ENCODE measurements at regions not wholly inside any gene's neighbourhood (a gene's known extent, or its start where the extent isn't known, plus 50 kb on each side); places are given as distances from the start of the nearest gene placed in this dataset.

GRCh38 chr7:88387368-88387767 lies 80.7 kb upstream of the STEAP4 start:
- intact Hi-C loops (cut with micrococcal nuclease; ENCODE audit: unreplicated experiment) = no loop called here
- TF ChIP-seq CTCF (conservative IDR thresholded peaks at IDR 0.05; ENCODE audit: low read length) (no peak), EZH2phosphoT487 (IDR thresholded peaks at IDR 0.05; ENCODE audit: borderline replicate concordance, low read depth, low read length) (no peak)

GRCh38 chr7:88386665-88387156 lies 80.0 kb upstream of the STEAP4 start:
- no peak for TF ChIP-seq CTCF (conservative IDR thresholded peaks at IDR 0.05; ENCODE audit: low read length)
- no peak for TF ChIP-seq EZH2phosphoT487 (IDR thresholded peaks at IDR 0.05; ENCODE audit: borderline replicate concordance, low read depth, low read length)
- BruUV-seq (replicated peaks) = no TSS peak
- Histone ChIP-seq H3K4me1 (ENCODE audit: insufficient read depth, low read length, poor library complexity, severe bottlenecking) (no peaks in the 10 kb centered on the region), H3K27ac (ENCODE audit: low read depth, low read length, poor library complexity, severe bottlenecking) (no peak overlapping the region), H2AFZ (ENCODE audit: low read length) (no peak overlapping the region), H3K9me3 (ENCODE audit: low read length) (no peaks in the 10 kb centered on the region), H3K79me2 (ENCODE audit: insufficient read depth, low read depth, low read length) (no peaks in the 10 kb centered on the region), H3K4me3 (ENCODE audit: low read depth, low read length, poor library complexity, severe bottlenecking) (no peak overlapping the region), H3K36me3 (ENCODE audit: insufficient read depth, low read length) (no peaks in the 10 kb centered on the region), H3K9me2 (ENCODE audit: insufficient read depth, low read length) (no peaks in the 10 kb centered on the region), H4K20me1 (ENCODE audit: insufficient read depth, low read length) (no peaks in the 10 kb centered on the region), H3K4me2 (ENCODE audit: low read length) (no peak overlapping the region)
- ChIA-PET POLR2A (no interaction called here), CTCF (ENCODE audit: unreplicated experiment) (no interaction called here)
- no peak for DNase-seq (ENCODE audit: low spot score)
- intact Hi-C loops (cut with micrococcal nuclease; ENCODE audit: unreplicated experiment) = no loop called here

More at GRCh38 chr7:88387368-88387767, 80.7 kb upstream of the STEAP4 start:
- H3K36me3 ChIP-seq (ENCODE audit: insufficient read depth, low read length) = no peaks in the 10 kb centered on the region
- H4K20me1 ChIP-seq (ENCODE audit: insufficient read depth, low read length) = no peaks in the 10 kb centered on the region
- H3K4me3 ChIP-seq (ENCODE audit: low read depth, low read length, poor library complexity, severe bottlenecking) = no peak overlapping the region
- no peaks in the 10 kb centered on the region for H3K9me3 ChIP-seq (ENCODE audit: low read length)
- H3K9me2 ChIP-seq (ENCODE audit: insufficient read depth, low read length) = no peaks in the 10 kb centered on the region
- no peak overlapping the region for H3K27ac ChIP-seq (ENCODE audit: low read depth, low read length, poor library complexity, severe bottlenecking)
- no peaks in the 10 kb centered on the region for H3K79me2 ChIP-seq (ENCODE audit: insufficient read depth, low read depth, low read length)
- H3K4me2 ChIP-seq (ENCODE audit: low read length) = no peak overlapping the region
- ChIA-PET CTCF (ENCODE audit: unreplicated experiment) (no interaction called here), POLR2A (no interaction called here)
- no peak for DNase-seq (ENCODE audit: low spot score)
- H2AFZ ChIP-seq (ENCODE audit: low read length) = no peak overlapping the region
- no peaks in the 10 kb centered on the region for H3K4me1 ChIP-seq (ENCODE audit: insufficient read depth, low read length, poor library complexity, severe bottlenecking)
- BruUV-seq (replicated peaks) = no TSS peak

GRCh38 chr7:88377434-88377833 lies 70.7 kb upstream of the STEAP4 start:
- intact Hi-C loops (cut with micrococcal nuclease; ENCODE audit: unreplicated experiment) = no loop called here
- Histone ChIP-seq H3K9me2 (ENCODE audit: insufficient read depth, low read length) (no peaks in the 10 kb centered on the region), H3K79me2 (ENCODE audit: insufficient read depth, low read depth, low read length) (no peaks in the 10 kb centered on the region), H3K27ac (ENCODE audit: low read depth, low read length, poor library complexity, severe bottlenecking) (no peak overlapping the region), H3K9me3 (ENCODE audit: low read length) (no peaks in the 10 kb centered on the region), H3K4me3 (ENCODE audit: low read depth, low read length, poor library complexity, severe bottlenecking) (no peak overlapping the region), H2AFZ (ENCODE audit: low read length) (no peak overlapping the region), H3K36me3 (ENCODE audit: insufficient read depth, low read length) (no peaks in the 10 kb centered on the region), H3K4me1 (ENCODE audit: insufficient read depth, low read length, poor library complexity, severe bottlenecking) (no peaks in the 10 kb centered on the region), H4K20me1 (ENCODE audit: insufficient read depth, low read length) (no peaks in the 10 kb centered on the region), H3K4me2 (ENCODE audit: low read length) (no peak overlapping the region)
- no peak for DNase-seq (ENCODE audit: low spot score)
- POLR2A ChIA-PET = interaction anchor here (0.9 kb wide), 1 partner anchor 22 kb away, joined by 5 read pairs; no protein-coding TSS in a partner anchor
- no peak for TF ChIP-seq EZH2phosphoT487 (IDR thresholded peaks at IDR 0.05; ENCODE audit: borderline replicate concordance, low read depth, low read length)
- TF ChIP-seq CTCF (conservative IDR thresholded peaks at IDR 0.05; ENCODE audit: low read length) = no peak
- CTCF ChIA-PET (ENCODE audit: unreplicated experiment) = no interaction called here
- BruUV-seq (replicated peaks) = no TSS peak

All from OCI-LY7 (cell line).